ENCODE measurements at regions not wholly inside any gene's neighbourhood (a gene's known extent, or its start where the extent isn't known, plus 50 kb on each side); places are given as distances from the start of the nearest gene placed in this dataset.

GRCh38 chr2:74036010-74036409, 51.3 kb downstream of the TET3 start:
- H3K4me3 ChIP-seq (replicated peaks in 1 of 2; ENCODE audit: low read depth in 2 of 2, low read length in 2 of 2), result no peak overlapping the region
- no peak for TF ChIP-seq CTCF (IDR thresholded peaks at IDR 0.05; ENCODE audit: low read depth, low read length)
- no peak for DNase-seq (ENCODE audit: low read depth in 2 of 2)

GRCh38 chr2:74036450-74037195, 51.9 kb downstream of the TET3 start:
- peak in 1 of 2 donors; percentile 12 for DNase-seq (ENCODE audit: low read depth in 2 of 2)
- H3K4me3 ChIP-seq (replicated peaks in 1 of 2; ENCODE audit: low read depth in 2 of 2, low read length in 2 of 2), result no peak overlapping the region
- no peak for TF ChIP-seq CTCF (IDR thresholded peaks at IDR 0.05; ENCODE audit: low read depth, low read length)

- peak; percentile 70 to 81 for DNase-seq (ENCODE audit: low read depth in 2 of 2)
- no peak for TF ChIP-seq CTCF (IDR thresholded peaks at IDR 0.05; ENCODE audit: low read depth, low read length)
- H3K4me3 ChIP-seq (replicated peaks in 1 of 2; ENCODE audit: low read depth in 2 of 2, low read length in 2 of 2), result no peak overlapping the region
Observed at GRCh38 chr2:74037379-74037860, 52.7 kb downstream of the TET3 start.

GRCh38 chr2:74039611-74040010, 54.9 kb downstream of the TET3 start:
- no peak for TF ChIP-seq CTCF (IDR thresholded peaks at IDR 0.05; ENCODE audit: low read depth, low read length)
- DNase-seq (ENCODE audit: low read depth in 2 of 2), result no peak
- H3K4me3 ChIP-seq (replicated peaks in 1 of 2; ENCODE audit: low read depth in 2 of 2, low read length in 2 of 2), result no peak overlapping the region

GRCh38 chr2:74041182-74041581, 56.5 kb downstream of the TET3 start:
- no peak for TF ChIP-seq CTCF (IDR thresholded peaks at IDR 0.05; ENCODE audit: low read depth, low read length)
- H3K4me3 ChIP-seq (replicated peaks in 1 of 2; ENCODE audit: low read depth in 2 of 2, low read length in 2 of 2), result no peak overlapping the region
- DNase-seq (ENCODE audit: low read depth in 2 of 2), result no peak

GRCh38 chr2:74041726-74042125, 57.0 kb downstream of the TET3 start:
- H3K4me3 ChIP-seq (replicated peaks in 1 of 2; ENCODE audit: low read depth in 2 of 2, low read length in 2 of 2), result no peak overlapping the region
- no peak for TF ChIP-seq CTCF (IDR thresholded peaks at IDR 0.05; ENCODE audit: low read depth, low read length)
- DNase-seq (ENCODE audit: low read depth in 2 of 2), result no peak

- TF ChIP-seq CTCF (IDR thresholded peaks at IDR 0.05; ENCODE audit: low read depth, low read length), result no peak
- no peak for DNase-seq (ENCODE audit: low read depth in 2 of 2)
- H3K4me3 ChIP-seq (replicated peaks in 1 of 2; ENCODE audit: low read depth in 2 of 2, low read length in 2 of 2), result no peak overlapping the region
Observed at GRCh38 chr2:74042606-74043005, 57.9 kb downstream of the TET3 start.
